ENCODE measurements at regions not wholly inside any gene's neighbourhood (a gene's known extent, or its start where the extent isn't known, plus 50 kb on each side); places are given as distances from the start of the nearest gene placed in this dataset.

GRCh38 chr3:76349715-76350480 lies 564.5 kb upstream of the ZNF717 start:
- H3K79me2 ChIP-seq (ENCODE audit: insufficient read depth, low read length) = no peaks in the 10 kb centered on the region
- no peak overlapping the region for H3K4me3 ChIP-seq (ENCODE audit: low read depth in 1 of 2, low read length in 2 of 2)
- no peak for ATAC-seq (ENCODE audit: insufficient read depth, low read depth)
- H3K4me1 ChIP-seq (ENCODE audit: insufficient read depth, low read length) = no peaks in the 10 kb centered on the region
- no peaks in the 10 kb centered on the region for H3K36me3 ChIP-seq (ENCODE audit: insufficient read depth, low read length)
- H4K20me1 ChIP-seq (ENCODE audit: insufficient read depth, low read length) = no peaks in the 10 kb centered on the region
- H3K4me2 ChIP-seq (ENCODE audit: insufficient read depth, low read length) = no peak overlapping the region
- H3K27me3 ChIP-seq (ENCODE audit: insufficient read depth, low read length, poor library complexity) = no peaks in the 10 kb centered on the region
- TF ChIP-seq CTCF (IDR thresholded peaks at IDR 0.05; ENCODE audit: borderline replicate concordance, extremely low read depth, low read length, poor library complexity, severe bottlenecking) = no peak
- H2AFZ ChIP-seq (ENCODE audit: low read depth, low read length) = no peak overlapping the region
- H3K27ac ChIP-seq (ENCODE audit: low read length) = no peak overlapping the region
- DNase-seq = no peak
- no peaks in the 10 kb centered on the region for H3K9me3 ChIP-seq (ENCODE audit: insufficient read depth, low read length, severe bottlenecking)
- H3K9ac ChIP-seq (ENCODE audit: low read depth, low read length) = no peak overlapping the region

- H3K4me2 ChIP-seq (ENCODE audit: insufficient read depth, low read length) = no peak overlapping the region
- H3K4me1 ChIP-seq (ENCODE audit: insufficient read depth, low read length) = no peaks in the 10 kb centered on the region
- no peaks in the 10 kb centered on the region for H3K9me3 ChIP-seq (ENCODE audit: insufficient read depth, low read length, severe bottlenecking)
- DNase-seq (no peak), ATAC-seq (ENCODE audit: insufficient read depth, low read depth) (no peak)
- H3K27ac ChIP-seq (ENCODE audit: low read length) = no peak overlapping the region
- no peak overlapping the region for H2AFZ ChIP-seq (ENCODE audit: low read depth, low read length)
- H4K20me1 ChIP-seq (ENCODE audit: insufficient read depth, low read length) = no peaks in the 10 kb centered on the region
- no peaks in the 10 kb centered on the region for H3K79me2 ChIP-seq (ENCODE audit: insufficient read depth, low read length)
- no peak overlapping the region for H3K9ac ChIP-seq (ENCODE audit: low read depth, low read length)
- H3K4me3 ChIP-seq (ENCODE audit: low read depth in 1 of 2, low read length in 2 of 2) = no peak overlapping the region
- TF ChIP-seq EZH2 (IDR thresholded peaks at IDR 0.05; ENCODE audit: borderline replicate concordance, low read depth, low read length, severe bottlenecking) (no peak), CTCF (IDR thresholded peaks at IDR 0.05; ENCODE audit: borderline replicate concordance, extremely low read depth, low read length, poor library complexity, severe bottlenecking) (no peak)
- H3K36me3 ChIP-seq (ENCODE audit: insufficient read depth, low read length) = no peaks in the 10 kb centered on the region
- H3K27me3 ChIP-seq (ENCODE audit: insufficient read depth, low read length, poor library complexity) = no peaks in the 10 kb centered on the region
Measured at GRCh38 chr3:76352051-76352450, 566.7 kb upstream of the ZNF717 start.

GRCh38 chr3:76352511-76353284 lies 567.3 kb upstream of the ZNF717 start:
- TF ChIP-seq CTCF (IDR thresholded peaks at IDR 0.05; ENCODE audit: borderline replicate concordance, extremely low read depth, low read length, poor library complexity, severe bottlenecking) (no peak), EZH2 (IDR thresholded peaks at IDR 0.05; ENCODE audit: borderline replicate concordance, low read depth, low read length, severe bottlenecking) (no peak)
- H3K4me1 ChIP-seq (ENCODE audit: insufficient read depth, low read length) = no peaks in the 10 kb centered on the region
- DNase-seq (no peak), ATAC-seq (ENCODE audit: insufficient read depth, low read depth) (no peak)
- no peaks in the 10 kb centered on the region for H3K36me3 ChIP-seq (ENCODE audit: insufficient read depth, low read length)
- no peak overlapping the region for H3K27ac ChIP-seq (ENCODE audit: low read length)
- no peak overlapping the region for H3K4me2 ChIP-seq (ENCODE audit: insufficient read depth, low read length)
- no peaks in the 10 kb centered on the region for H4K20me1 ChIP-seq (ENCODE audit: insufficient read depth, low read length)
- H3K27me3 ChIP-seq (ENCODE audit: insufficient read depth, low read length, poor library complexity) = no peaks in the 10 kb centered on the region
- no peak overlapping the region for H2AFZ ChIP-seq (ENCODE audit: low read depth, low read length)
- H3K79me2 ChIP-seq (ENCODE audit: insufficient read depth, low read length) = no peaks in the 10 kb centered on the region
- H3K9me3 ChIP-seq (ENCODE audit: insufficient read depth, low read length, severe bottlenecking) = no peaks in the 10 kb centered on the region
- H3K9ac ChIP-seq (ENCODE audit: low read depth, low read length) = no peak overlapping the region
- no peak overlapping the region for H3K4me3 ChIP-seq (ENCODE audit: low read depth in 1 of 2, low read length in 2 of 2)

Data from DND-41 (cell line).